ENCODE measurements at regions not wholly inside any gene's neighbourhood (a gene's known extent, or its start where the extent isn't known, plus 50 kb on each side); places are given as distances from the start of the nearest gene placed in this dataset.

GRCh38 chr5:74969726-74970125, 82.6 kb downstream of the GCNT4 start:
- Mint-ChIP-seq H3K27me3 (ENCODE audit: unreplicated experiment) (no peaks in the 10 kb centered on the region), H3K9me3 (ENCODE audit: unreplicated experiment) (no peaks in the 10 kb centered on the region), H3K4me3 (ENCODE audit: unreplicated experiment) (no peak overlapping the region), H3K4me1 (ENCODE audit: unreplicated experiment) (no peaks in the 10 kb centered on the region), H3K27ac (ENCODE audit: unreplicated experiment) (no peak overlapping the region), H3K36me3 (ENCODE audit: low read depth, unreplicated experiment) (no peaks in the 10 kb centered on the region)
- TF ChIP-seq CTCF (IDR thresholded peaks at IDR 0.05; ENCODE audit: unreplicated experiment) = no peak
- no peak for DNase-seq (ENCODE audit: low spot score)

GRCh38 chr5:74966141-74967026, 86.0 kb downstream of the GCNT4 start:
- Mint-ChIP-seq H3K27me3 (ENCODE audit: unreplicated experiment) (no peaks in the 10 kb centered on the region), H3K4me3 (ENCODE audit: unreplicated experiment) (no peak overlapping the region), H3K4me1 (ENCODE audit: unreplicated experiment) (no peaks in the 10 kb centered on the region), H3K36me3 (ENCODE audit: low read depth, unreplicated experiment) (no peaks in the 10 kb centered on the region), H3K9me3 (ENCODE audit: unreplicated experiment) (no peaks in the 10 kb centered on the region), H3K27ac (ENCODE audit: unreplicated experiment) (no peak overlapping the region)
- DNase-seq (ENCODE audit: low spot score) = no peak
- no peak for TF ChIP-seq CTCF (IDR thresholded peaks at IDR 0.05; ENCODE audit: unreplicated experiment)

GRCh38 chr5:74963407-74963806, 89.0 kb downstream of the GCNT4 start:
- no peaks in the 10 kb centered on the region for H3K27me3 Mint-ChIP-seq (ENCODE audit: unreplicated experiment)
- H3K27ac Mint-ChIP-seq (ENCODE audit: unreplicated experiment) = no peak overlapping the region
- no peak for DNase-seq (ENCODE audit: low spot score)
- no peaks in the 10 kb centered on the region for H3K36me3 Mint-ChIP-seq (ENCODE audit: low read depth, unreplicated experiment)
- H3K4me1 Mint-ChIP-seq (ENCODE audit: unreplicated experiment) = no peaks in the 10 kb centered on the region
- TF ChIP-seq CTCF (IDR thresholded peaks at IDR 0.05; ENCODE audit: unreplicated experiment) = no peak
- H3K9me3 Mint-ChIP-seq (ENCODE audit: unreplicated experiment) = no peaks in the 10 kb centered on the region
- no peak overlapping the region for H3K4me3 Mint-ChIP-seq (ENCODE audit: unreplicated experiment)

- no peaks in the 10 kb centered on the region for H3K27me3 Mint-ChIP-seq (ENCODE audit: unreplicated experiment)
Observed at GRCh38 chr5:74957906-74958305, 91.7 kb upstream of the FAM169A start.

More at GRCh38 chr5:74957906-74958305, 91.7 kb upstream of the FAM169A start:
- Mint-ChIP-seq H3K27ac (ENCODE audit: unreplicated experiment) (no peak overlapping the region), H3K4me3 (ENCODE audit: unreplicated experiment) (no peak overlapping the region), H3K36me3 (ENCODE audit: low read depth, unreplicated experiment) (no peaks in the 10 kb centered on the region), H3K9me3 (ENCODE audit: unreplicated experiment) (no peaks in the 10 kb centered on the region), H3K4me1 (ENCODE audit: unreplicated experiment) (peaks cover 7% of the 10 kb centered on the region)
- no peak for TF ChIP-seq CTCF (IDR thresholded peaks at IDR 0.05; ENCODE audit: unreplicated experiment)
- DNase-seq (ENCODE audit: low spot score) = no peak
